ENCODE measurements at regions not wholly inside any gene's neighbourhood (a gene's known extent, or its start where the extent isn't known, plus 50 kb on each side); places are given as distances from the start of the nearest gene placed in this dataset.
"Not testable (repeated sequence)": the region's sequence is repeated elsewhere in the genome, so short reads cannot be mapped to it uniquely, and the experiment has no call there.

GRCh38 chr15:58362262-58362922 is 69.4 kb upstream of the LIPC start:
- ATAC-seq (no peak), FAIRE-seq (no peak), DNase-seq (ENCODE audit: low read depth, low spot score) (no peak)
- WGBS (ENCODE audit: insufficient coverage, insufficient replicate concordance, low lambda C conversion rate, missing lambda C conversion rate): 26% methylated on average over 6 of the region's 6 CpGs
- H3K4me2 ChIP-seq (ENCODE audit: control insufficient read depth, insufficient read depth): no peak overlapping the region
- no TSS peak for BruUV-seq (replicated peaks)
- ChIA-PET CTCF (no interaction called here), POLR2A (interaction anchor here (0.8 kb wide), 1 partner anchor 12 kb away, joined by 3 read pairs; no protein-coding TSS in a partner anchor), SMC1A (ENCODE audit: uncharacterized antibody, unreplicated experiment) (no interaction called here), RAD21 (ENCODE audit: unreplicated experiment) (interaction anchor here (1.0 kb wide), 1 partner anchor 30 kb away, joined by 3 read pairs; no protein-coding TSS in a partner anchor)
- H2AFZ ChIP-seq (ENCODE audit: control insufficient read depth, low read depth, low read length): no peak overlapping the region; the same call in 1 of the 2 replicates
- no peaks in the 10 kb centered on the region for H3K27me3 ChIP-seq (replicated peaks in 1 of 2; ENCODE audit: control insufficient read depth in 2 of 2, insufficient read depth in 2 of 2, low read length in 1 of 2)
- no peak overlapping the region for H3K27ac ChIP-seq (ENCODE audit: control insufficient read depth, insufficient read depth)
- H3K4me1 ChIP-seq (ENCODE audit: control insufficient read depth, insufficient read depth, low read length): peaks cover 15% of the 10 kb centered on the region
- in situ Hi-C loops (cut with MboI): no loop called here
- H3K36me3 ChIP-seq (ENCODE audit: control insufficient read depth in 2 of 2, insufficient read depth in 2 of 2, low read length in 1 of 2): no peaks in the 10 kb centered on the region
- intact Hi-C loops (cut with micrococcal nuclease; ENCODE audit: unreplicated experiment): no loop called here
- H3K79me2 ChIP-seq (ENCODE audit: control insufficient read depth, insufficient read depth, low read length): no peaks in the 10 kb centered on the region
- H3K9ac ChIP-seq (ENCODE audit: control insufficient read depth, insufficient read depth, low read length): no peak overlapping the region
- TF ChIP-seq CREB1 (IDR thresholded peaks at IDR 0.05; ENCODE audit: low read depth) (no peak), RUNX3 (IDR thresholded peaks at IDR 0.05; ENCODE audit: low read length) (0 out of 2 replicates have a peak, but pooled peaks have one; percentile 18), CBFB (IDR thresholded peaks at IDR 0.05; ENCODE audit: low read depth) (no peak), ZBED1 (IDR thresholded peaks at IDR 0.05; ENCODE audit: borderline replicate concordance) (no peak), PAX5 (IDR thresholded peaks at IDR 0.05; ENCODE audit: borderline replicate concordance, low read depth, low read length) (no peak), NR2F1 (conservative IDR thresholded peaks at IDR 0.05) (no peak), BRCA1 (IDR thresholded peaks at IDR 0.05; ENCODE audit: low read depth, low read length) (no peak), IKZF1 (conservative IDR thresholded peaks at IDR 0.05) (0 out of 2 replicates have a peak, but pooled peaks have one; percentile 12), TAF1 (IDR thresholded peaks at IDR 0.05; ENCODE audit: borderline replicate concordance, low read depth, low read length) (no peak), MEF2B (IDR thresholded peaks at IDR 0.05; ENCODE audit: partially characterized antibody, poor library complexity, severe bottlenecking) (peak; percentile 86)
- TF ChIP-seq, protein P1, sequence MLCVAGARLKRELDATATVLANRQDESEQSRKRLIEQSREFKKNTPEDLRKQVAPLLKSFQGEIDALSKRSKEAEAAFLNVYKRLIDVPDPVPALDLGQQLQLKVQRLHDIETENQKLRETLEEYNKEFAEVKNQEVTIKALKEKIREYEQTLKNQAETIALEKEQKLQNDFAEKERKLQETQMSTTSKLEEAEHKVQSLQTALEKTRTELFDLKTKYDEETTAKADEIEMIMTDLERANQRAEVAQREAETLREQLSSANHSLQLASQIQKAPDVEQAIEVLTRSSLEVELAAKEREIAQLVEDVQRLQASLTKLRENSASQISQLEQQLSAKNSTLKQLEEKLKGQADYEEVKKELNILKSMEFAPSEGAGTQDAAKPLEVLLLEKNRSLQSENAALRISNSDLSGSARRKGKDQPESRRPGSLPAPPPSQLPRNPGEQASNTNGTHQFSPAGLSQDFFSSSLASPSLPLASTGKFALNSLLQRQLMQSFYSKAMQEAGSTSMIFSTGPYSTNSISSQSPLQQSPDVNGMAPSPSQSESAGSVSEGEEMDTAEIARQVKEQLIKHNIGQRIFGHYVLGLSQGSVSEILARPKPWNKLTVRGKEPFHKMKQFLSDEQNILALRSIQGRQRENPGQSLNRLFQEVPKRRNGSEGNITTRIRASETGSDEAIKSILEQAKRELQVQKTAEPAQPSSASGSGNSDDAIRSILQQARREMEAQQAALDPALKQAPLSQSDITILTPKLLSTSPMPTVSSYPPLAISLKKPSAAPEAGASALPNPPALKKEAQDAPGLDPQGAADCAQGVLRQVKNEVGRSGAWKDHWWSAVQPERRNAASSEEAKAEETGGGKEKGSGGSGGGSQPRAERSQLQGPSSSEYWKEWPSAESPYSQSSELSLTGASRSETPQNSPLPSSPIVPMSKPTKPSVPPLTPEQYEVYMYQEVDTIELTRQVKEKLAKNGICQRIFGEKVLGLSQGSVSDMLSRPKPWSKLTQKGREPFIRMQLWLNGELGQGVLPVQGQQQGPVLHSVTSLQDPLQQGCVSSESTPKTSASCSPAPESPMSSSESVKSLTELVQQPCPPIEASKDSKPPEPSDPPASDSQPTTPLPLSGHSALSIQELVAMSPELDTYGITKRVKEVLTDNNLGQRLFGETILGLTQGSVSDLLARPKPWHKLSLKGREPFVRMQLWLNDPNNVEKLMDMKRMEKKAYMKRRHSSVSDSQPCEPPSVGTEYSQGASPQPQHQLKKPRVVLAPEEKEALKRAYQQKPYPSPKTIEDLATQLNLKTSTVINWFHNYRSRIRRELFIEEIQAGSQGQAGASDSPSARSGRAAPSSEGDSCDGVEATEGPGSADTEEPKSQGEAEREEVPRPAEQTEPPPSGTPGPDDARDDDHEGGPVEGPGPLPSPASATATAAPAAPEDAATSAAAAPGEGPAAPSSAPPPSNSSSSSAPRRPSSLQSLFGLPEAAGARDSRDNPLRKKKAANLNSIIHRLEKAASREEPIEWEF (IDR thresholded peaks at IDR 0.05; ENCODE audit: insufficient replicate concordance, low read depth, low read length): no peak
- no peak overlapping the region for H3K4me3 ChIP-seq
- no peaks in the 10 kb centered on the region for H4K20me1 ChIP-seq (ENCODE audit: control insufficient read depth, insufficient read depth)
- no peaks in the 10 kb centered on the region for H3K9me3 ChIP-seq (replicated peaks; ENCODE audit: control insufficient read depth, insufficient read depth, low read length)

GRCh38 chr15:58363118-58363517 is 68.7 kb upstream of the LIPC start:
- H3K4me2 ChIP-seq (ENCODE audit: control insufficient read depth, insufficient read depth); H4K20me1 ChIP-seq (ENCODE audit: control insufficient read depth, insufficient read depth); BruUV-seq (replicated peaks); H3K27me3 ChIP-seq (replicated peaks in 1 of 2; ENCODE audit: control insufficient read depth in 2 of 2, insufficient read depth in 2 of 2, low read length in 1 of 2); DNase-seq (ENCODE audit: low read depth, low spot score); H3K79me2 ChIP-seq (ENCODE audit: control insufficient read depth, insufficient read depth, low read length); H2AFZ ChIP-seq (ENCODE audit: control insufficient read depth, low read depth, low read length); H3K9ac ChIP-seq (ENCODE audit: control insufficient read depth, insufficient read depth, low read length); H3K9me3 ChIP-seq (replicated peaks; ENCODE audit: control insufficient read depth, insufficient read depth, low read length); ATAC-seq; CTCF ChIA-PET; SMC1A ChIA-PET (ENCODE audit: uncharacterized antibody, unreplicated experiment); H3K27ac ChIP-seq (ENCODE audit: control insufficient read depth, insufficient read depth); FAIRE-seq; H3K4me3 ChIP-seq; H3K4me1 ChIP-seq (ENCODE audit: control insufficient read depth, insufficient read depth, low read length); H3K36me3 ChIP-seq (ENCODE audit: control insufficient read depth in 2 of 2, insufficient read depth in 2 of 2, low read length in 1 of 2); intact Hi-C loops (cut with micrococcal nuclease; ENCODE audit: unreplicated experiment); in situ Hi-C loops (cut with MboI): not testable (repeated sequence)
- WGBS (ENCODE audit: insufficient coverage, insufficient replicate concordance, low lambda C conversion rate, missing lambda C conversion rate): 27% methylated on average over 8 of the region's 8 CpGs
- RAD21 ChIA-PET (ENCODE audit: unreplicated experiment): interaction anchor here (1.0 kb wide), 1 partner anchor 31 kb away, joined by 3 read pairs; no protein-coding TSS in a partner anchor
- POLR2A ChIA-PET: interaction anchor here (0.8 kb wide), 1 partner anchor 11 kb away, joined by 3 read pairs; no protein-coding TSS in a partner anchor
